ENCODE measurements at regions not wholly inside any gene's neighbourhood (a gene's known extent, or its start where the extent isn't known, plus 50 kb on each side); places are given as distances from the start of the nearest gene placed in this dataset.

DNA sequence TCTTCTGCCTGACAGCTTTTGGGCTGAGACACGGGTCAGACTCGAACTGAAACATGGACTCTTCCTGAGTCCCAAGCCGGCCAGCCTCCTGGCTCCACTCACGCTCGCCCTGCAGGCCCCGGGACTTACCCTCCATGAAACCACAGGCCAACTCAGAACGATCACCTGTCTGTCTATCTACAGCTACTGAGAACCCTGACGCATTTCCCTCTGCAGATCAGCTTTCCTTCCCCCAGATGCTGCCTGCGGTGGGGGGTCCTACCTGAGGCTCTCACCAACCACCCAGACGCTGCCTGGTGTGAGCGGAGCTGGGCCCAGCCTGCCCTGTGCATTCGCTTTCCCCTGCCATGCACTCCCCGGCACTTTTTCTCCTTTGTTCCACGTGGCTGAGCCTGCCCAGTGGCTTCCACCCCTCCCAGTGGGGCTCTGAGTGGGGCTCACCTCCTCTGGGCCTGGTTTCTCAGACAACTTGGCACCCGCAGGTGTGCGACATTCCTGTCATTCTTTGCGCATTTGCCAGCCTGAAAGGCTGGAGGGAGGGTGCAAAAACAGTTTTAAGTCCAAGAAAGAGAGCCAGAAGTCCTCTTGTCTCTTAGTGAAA is 60.2 kb downstream of the PLXNA1 start:
- Histone ChIP-seq H3K27me3 (ENCODE audit: control insufficient read depth in 4 of 4, insufficient read depth in 4 of 4, low read length in 3 of 4) (no peaks in the 10 kb centered on the region), H3K4me1 (ENCODE audit: control insufficient read depth in 4 of 4, insufficient read depth in 4 of 4, low read length in 3 of 4) (no peaks in the 10 kb centered on the region), H3K9ac (ENCODE audit: low read depth in 1 of 2, low read length in 2 of 2) (no peak overlapping the region), H3K4me3 (ENCODE audit: low read depth in 1 of 3, low read length in 3 of 3) (no peak overlapping the region), H3K9me3 (ENCODE audit: control insufficient read depth in 4 of 4, low read length in 3 of 4) (no peaks in the 10 kb centered on the region), H3K36me3 (ENCODE audit: control insufficient read depth in 4 of 4, insufficient read depth in 3 of 4, low read depth in 1 of 4, low read length in 3 of 4) (no peaks in the 10 kb centered on the region), H3K27ac (ENCODE audit: low read depth in 1 of 2, low read length in 2 of 2) (no peak overlapping the region)
- DNase-seq (ENCODE audit: low spot score), result no peak
- 82% methylated on average over 17 of the region's 17 CpGs for WGBS
- TF ChIP-seq, protein P1, sequence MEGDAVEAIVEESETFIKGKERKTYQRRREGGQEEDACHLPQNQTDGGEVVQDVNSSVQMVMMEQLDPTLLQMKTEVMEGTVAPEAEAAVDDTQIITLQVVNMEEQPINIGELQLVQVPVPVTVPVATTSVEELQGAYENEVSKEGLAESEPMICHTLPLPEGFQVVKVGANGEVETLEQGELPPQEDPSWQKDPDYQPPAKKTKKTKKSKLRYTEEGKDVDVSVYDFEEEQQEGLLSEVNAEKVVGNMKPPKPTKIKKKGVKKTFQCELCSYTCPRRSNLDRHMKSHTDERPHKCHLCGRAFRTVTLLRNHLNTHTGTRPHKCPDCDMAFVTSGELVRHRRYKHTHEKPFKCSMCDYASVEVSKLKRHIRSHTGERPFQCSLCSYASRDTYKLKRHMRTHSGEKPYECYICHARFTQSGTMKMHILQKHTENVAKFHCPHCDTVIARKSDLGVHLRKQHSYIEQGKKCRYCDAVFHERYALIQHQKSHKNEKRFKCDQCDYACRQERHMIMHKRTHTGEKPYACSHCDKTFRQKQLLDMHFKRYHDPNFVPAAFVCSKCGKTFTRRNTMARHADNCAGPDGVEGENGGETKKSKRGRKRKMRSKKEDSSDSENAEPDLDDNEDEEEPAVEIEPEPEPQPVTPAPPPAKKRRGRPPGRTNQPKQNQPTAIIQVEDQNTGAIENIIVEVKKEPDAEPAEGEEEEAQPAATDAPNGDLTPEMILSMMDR (IDR thresholded peaks at IDR 0.05; ENCODE audit: low read depth, low read length, missing input control), result no peak
- no peak for TF ChIP-seq EGR1 (IDR thresholded peaks at IDR 0.05; ENCODE audit: low read depth in 2 of 2)

DNA sequence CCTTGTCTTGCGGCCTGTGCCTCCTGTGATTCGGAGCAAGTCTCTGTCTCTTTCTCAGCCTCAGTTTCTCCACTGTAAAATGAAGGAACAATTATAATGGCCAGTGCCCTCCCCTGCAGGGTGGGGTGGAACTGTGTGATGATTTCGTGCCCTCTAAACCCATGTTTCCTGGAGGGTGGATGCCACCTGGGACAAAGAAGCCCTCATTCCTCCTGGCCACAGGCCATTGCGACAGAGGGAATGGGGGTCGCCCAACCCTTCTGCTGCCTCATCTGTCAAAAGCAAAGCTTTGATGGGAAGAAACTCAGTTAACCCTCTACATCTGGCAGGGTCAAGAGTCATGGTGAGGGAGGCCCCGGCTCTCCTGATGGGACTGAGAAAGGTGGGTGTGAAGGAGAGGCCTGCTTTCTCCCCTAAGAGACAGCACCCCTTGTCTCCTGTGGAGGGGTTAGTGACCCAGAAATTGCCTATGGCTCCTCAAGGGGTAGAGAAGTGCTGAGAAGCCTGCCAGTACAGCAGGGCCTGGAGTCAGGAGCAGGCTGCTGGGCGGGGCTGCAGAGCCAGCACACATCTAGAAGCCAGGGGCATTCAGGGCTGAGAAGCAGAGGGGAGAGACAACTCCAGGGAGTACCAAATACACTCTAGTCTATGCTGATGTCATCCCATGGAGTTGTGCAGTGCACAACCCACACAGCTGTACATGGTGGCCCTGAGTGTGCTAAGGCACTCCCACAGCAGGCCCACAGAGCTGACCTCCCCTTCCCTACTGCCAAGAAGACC is 61.0 kb downstream of the PLXNA1 start:
- no peaks in the 10 kb centered on the region for H3K36me3 ChIP-seq (ENCODE audit: control insufficient read depth in 4 of 4, insufficient read depth in 3 of 4, low read depth in 1 of 4, low read length in 3 of 4)
- H3K9me3 ChIP-seq (ENCODE audit: control insufficient read depth in 4 of 4, low read length in 3 of 4), result no peaks in the 10 kb centered on the region
- no peak overlapping the region for H3K9ac ChIP-seq (ENCODE audit: low read depth in 1 of 2, low read length in 2 of 2)
- H3K27ac ChIP-seq (ENCODE audit: low read depth in 1 of 2, low read length in 2 of 2), result no peak overlapping the region
- TF ChIP-seq RAD21 (IDR thresholded peaks at IDR 0.05) (no peak), SP1 (IDR thresholded peaks at IDR 0.05) (no peak), TAF1 (conservative IDR thresholded peaks at IDR 0.05) (no peak), FOXA1 (IDR thresholded peaks at IDR 0.05) (no peak), JUND (IDR thresholded peaks at IDR 0.05) (no peak), GABPA (IDR thresholded peaks at IDR 0.05 in 1 of 2, conservative IDR thresholded peaks at IDR 0.05 in 1 of 2) (no peak), EGR1 (IDR thresholded peaks at IDR 0.05; ENCODE audit: low read depth in 2 of 2) (no peak), YY1 (IDR thresholded peaks at IDR 0.05) (no peak), HNF4A (conservative IDR thresholded peaks at IDR 0.05) (no peak), HNF4G (IDR thresholded peaks at IDR 0.05) (no peak)
- TF ChIP-seq, protein P2, sequence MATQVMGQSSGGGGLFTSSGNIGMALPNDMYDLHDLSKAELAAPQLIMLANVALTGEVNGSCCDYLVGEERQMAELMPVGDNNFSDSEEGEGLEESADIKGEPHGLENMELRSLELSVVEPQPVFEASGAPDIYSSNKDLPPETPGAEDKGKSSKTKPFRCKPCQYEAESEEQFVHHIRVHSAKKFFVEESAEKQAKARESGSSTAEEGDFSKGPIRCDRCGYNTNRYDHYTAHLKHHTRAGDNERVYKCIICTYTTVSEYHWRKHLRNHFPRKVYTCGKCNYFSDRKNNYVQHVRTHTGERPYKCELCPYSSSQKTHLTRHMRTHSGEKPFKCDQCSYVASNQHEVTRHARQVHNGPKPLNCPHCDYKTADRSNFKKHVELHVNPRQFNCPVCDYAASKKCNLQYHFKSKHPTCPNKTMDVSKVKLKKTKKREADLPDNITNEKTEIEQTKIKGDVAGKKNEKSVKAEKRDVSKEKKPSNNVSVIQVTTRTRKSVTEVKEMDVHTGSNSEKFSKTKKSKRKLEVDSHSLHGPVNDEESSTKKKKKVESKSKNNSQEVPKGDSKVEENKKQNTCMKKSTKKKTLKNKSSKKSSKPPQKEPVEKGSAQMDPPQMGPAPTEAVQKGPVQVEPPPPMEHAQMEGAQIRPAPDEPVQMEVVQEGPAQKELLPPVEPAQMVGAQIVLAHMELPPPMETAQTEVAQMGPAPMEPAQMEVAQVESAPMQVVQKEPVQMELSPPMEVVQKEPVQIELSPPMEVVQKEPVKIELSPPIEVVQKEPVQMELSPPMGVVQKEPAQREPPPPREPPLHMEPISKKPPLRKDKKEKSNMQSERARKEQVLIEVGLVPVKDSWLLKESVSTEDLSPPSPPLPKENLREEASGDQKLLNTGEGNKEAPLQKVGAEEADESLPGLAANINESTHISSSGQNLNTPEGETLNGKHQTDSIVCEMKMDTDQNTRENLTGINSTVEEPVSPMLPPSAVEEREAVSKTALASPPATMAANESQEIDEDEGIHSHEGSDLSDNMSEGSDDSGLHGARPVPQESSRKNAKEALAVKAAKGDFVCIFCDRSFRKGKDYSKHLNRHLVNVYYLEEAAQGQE (IDR thresholded peaks at IDR 0.05), result no peak
- TF ChIP-seq, protein P3, sequence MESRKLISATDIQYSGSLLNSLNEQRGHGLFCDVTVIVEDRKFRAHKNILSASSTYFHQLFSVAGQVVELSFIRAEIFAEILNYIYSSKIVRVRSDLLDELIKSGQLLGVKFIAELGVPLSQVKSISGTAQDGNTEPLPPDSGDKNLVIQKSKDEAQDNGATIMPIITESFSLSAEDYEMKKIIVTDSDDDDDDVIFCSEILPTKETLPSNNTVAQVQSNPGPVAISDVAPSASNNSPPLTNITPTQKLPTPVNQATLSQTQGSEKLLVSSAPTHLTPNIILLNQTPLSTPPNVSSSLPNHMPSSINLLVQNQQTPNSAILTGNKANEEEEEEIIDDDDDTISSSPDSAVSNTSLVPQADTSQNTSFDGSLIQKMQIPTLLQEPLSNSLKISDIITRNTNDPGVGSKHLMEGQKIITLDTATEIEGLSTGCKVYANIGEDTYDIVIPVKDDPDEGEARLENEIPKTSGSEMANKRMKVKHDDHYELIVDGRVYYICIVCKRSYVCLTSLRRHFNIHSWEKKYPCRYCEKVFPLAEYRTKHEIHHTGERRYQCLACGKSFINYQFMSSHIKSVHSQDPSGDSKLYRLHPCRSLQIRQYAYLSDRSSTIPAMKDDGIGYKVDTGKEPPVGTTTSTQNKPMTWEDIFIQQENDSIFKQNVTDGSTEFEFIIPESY (IDR thresholded peaks at IDR 0.05), result no peak
- TF ChIP-seq, protein P4, sequence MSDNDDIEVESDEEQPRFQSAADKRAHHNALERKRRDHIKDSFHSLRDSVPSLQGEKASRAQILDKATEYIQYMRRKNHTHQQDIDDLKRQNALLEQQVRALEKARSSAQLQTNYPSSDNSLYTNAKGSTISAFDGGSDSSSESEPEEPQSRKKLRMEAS (IDR thresholded peaks at IDR 0.05), result no peak
- TF ChIP-seq, protein P1 (IDR thresholded peaks at IDR 0.05; ENCODE audit: low read depth, low read length, missing input control), result no peak
- WGBS, result 74% methylated on average over 7 of the region's 7 CpGs
- H3K4me1 ChIP-seq (ENCODE audit: control insufficient read depth in 4 of 4, insufficient read depth in 4 of 4, low read length in 3 of 4), result no peaks in the 10 kb centered on the region
- DNase-seq (ENCODE audit: low spot score), result no peak
- H3K27me3 ChIP-seq (ENCODE audit: control insufficient read depth in 4 of 4, insufficient read depth in 4 of 4, low read length in 3 of 4), result no peaks in the 10 kb centered on the region
- H3K4me3 ChIP-seq (ENCODE audit: low read depth in 1 of 3, low read length in 3 of 3), result no peak overlapping the region
